ENCODE measurements at regions not wholly inside any gene's neighbourhood (a gene's known extent, or its start where the extent isn't known, plus 50 kb on each side); places are given as distances from the start of the nearest gene placed in this dataset.
"Not testable (repeated sequence)": the region's sequence is repeated elsewhere in the genome, so short reads cannot be mapped to it uniquely, and the experiment has no call there.

GRCh38 chr7:83263442-83264034, 100.9 kb upstream of the PCLO start:
- TF ChIP-seq POLR2A (IDR thresholded peaks at IDR 0.05; ENCODE audit: low read depth, low read length); EZH2 (IDR thresholded peaks at IDR 0.05; ENCODE audit: borderline replicate concordance, low read depth, low read length, severe bottlenecking); CTCF (IDR thresholded peaks at IDR 0.05; ENCODE audit: extremely low read depth in 1 of 2, insufficient read depth in 1 of 2, low read depth in 1 of 2, low read length in 2 of 2); POLR2AphosphoS5 (IDR thresholded peaks at IDR 0.05; ENCODE audit: insufficient read depth, low read depth, low read length); GATA2 (IDR thresholded peaks at IDR 0.05; ENCODE audit: insufficient read depth, insufficient read length, low read depth, low read length); JUN (IDR thresholded peaks at IDR 0.05; ENCODE audit: borderline replicate concordance, insufficient read depth, insufficient read length, low read depth); MYC (IDR thresholded peaks at IDR 0.05; ENCODE audit: low read depth, low read length); MAX (IDR thresholded peaks at IDR 0.05; ENCODE audit: insufficient read depth, insufficient read length); FOS (IDR thresholded peaks at IDR 0.05; ENCODE audit: borderline replicate concordance, insufficient read depth, low read length): not testable (repeated sequence)
